Memory B cell (primary cell): ENCODE measurements at regions not wholly inside any gene's neighbourhood (a gene's known extent, or its start where the extent isn't known, plus 50 kb on each side); places are given as distances from the start of the nearest gene placed in this dataset.

Experiments used
- ATAC-seq: fragments of 150-1000 bp; cut with Tn5 transposase; 2 replicates; pipeline ENCODE4 v1.10.0; 2021; ENCODE audit warnings: low read depth, mild to moderate bottlenecking, moderate library complexity
- DNase-seq, 2 donors: peaks; one replicate each; pipeline ENCODE4 v3.0.0; 2022; ENCODE audit warnings: low spot score in 2 of 2
- H3K27ac Mint-ChIP-seq: one replicate; pipeline ENCODE4 v1.8.0; 2022; ENCODE audit warnings: mild to moderate bottlenecking, moderate library complexity, mixed read lengths
- H3K27me3 Mint-ChIP-seq: one replicate; pipeline ENCODE4 v1.8.0; 2022; ENCODE audit warnings: mixed read lengths
- H3K36me3 Mint-ChIP-seq: one replicate; pipeline ENCODE4 v1.8.0; 2022; ENCODE audit warnings: mild to moderate bottlenecking, mixed read lengths
- H3K4me1 Mint-ChIP-seq: one replicate; pipeline ENCODE4 v1.8.0; 2022; ENCODE audit warnings: mixed read lengths
- H3K4me3 Mint-ChIP-seq: one replicate; pipeline ENCODE4 v1.8.0; 2022; ENCODE audit warnings: mild to moderate bottlenecking, moderate library complexity, mixed read lengths
- H3K9me3 Mint-ChIP-seq: one replicate; pipeline ENCODE4 v1.8.0; 2022; ENCODE audit warnings: mixed read lengths

- Mint-ChIP-seq H3K27me3 (no peaks in the 10 kb centered on the region), H3K4me1 (no peaks in the 10 kb centered on the region), H3K4me3 (no peak overlapping the region), H3K9me3 (peaks cover 9% of the 10 kb centered on the region), H3K27ac (no peak overlapping the region), H3K36me3 (no peaks in the 10 kb centered on the region)
- DNase-seq: no peak
- ATAC-seq: no peak
Observed at GRCh38 chr6:23457321-23457720, 668.7 kb upstream of the NRSN1 start.

- no peak for ATAC-seq
- H3K36me3 Mint-ChIP-seq: no peaks in the 10 kb centered on the region
- H3K4me3 Mint-ChIP-seq: no peak overlapping the region
- H3K4me1 Mint-ChIP-seq: no peaks in the 10 kb centered on the region
- no peaks in the 10 kb centered on the region for H3K27me3 Mint-ChIP-seq
- H3K9me3 Mint-ChIP-seq: peaks cover 6% of the 10 kb centered on the region
- no peak for DNase-seq
- H3K27ac Mint-ChIP-seq: no peak overlapping the region
Observed at GRCh38 chr6:23465912-23466311, 660.1 kb upstream of the NRSN1 start.

GRCh38 chr6:23477586-23477985 is 648.4 kb upstream of the NRSN1 start:
- Mint-ChIP-seq H3K9me3 (peaks cover 11% of the 10 kb centered on the region), H3K36me3 (no peaks in the 10 kb centered on the region), H3K4me1 (no peaks in the 10 kb centered on the region), H3K4me3 (no peak overlapping the region), H3K27ac (no peak overlapping the region), H3K27me3 (no peaks in the 10 kb centered on the region)
- DNase-seq (no peak), ATAC-seq (no peak)

GRCh38 chr6:23478312-23478711 is 647.7 kb upstream of the NRSN1 start:
- Mint-ChIP-seq H3K4me1 (no peaks in the 10 kb centered on the region), H3K9me3 (peaks cover 12% of the 10 kb centered on the region), H3K27ac (no peak overlapping the region), H3K4me3 (no peak overlapping the region), H3K27me3 (no peaks in the 10 kb centered on the region), H3K36me3 (no peaks in the 10 kb centered on the region)
- ATAC-seq (no peak), DNase-seq (no peak)

DNA sequence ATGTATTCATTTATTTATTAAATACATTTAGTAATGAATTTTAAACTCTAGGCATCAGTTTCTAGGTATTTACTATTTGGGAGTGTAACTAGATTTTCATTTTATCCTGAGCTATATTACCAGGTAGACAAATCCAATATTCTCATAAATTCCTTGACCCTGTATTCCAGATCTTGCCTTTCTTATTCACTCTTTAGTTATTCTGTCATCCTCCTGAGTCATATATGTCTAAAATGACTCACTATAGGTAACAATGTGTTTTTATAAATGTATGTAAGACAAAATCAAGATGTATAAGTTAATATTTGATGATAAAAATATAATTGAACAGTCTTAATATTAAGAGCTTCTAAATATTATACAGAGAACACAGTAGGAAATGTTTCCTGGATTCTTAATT is 642.1 kb upstream of the NRSN1 start:
- Mint-ChIP-seq H3K9me3 (peaks cover 8% of the 10 kb centered on the region), H3K27ac (no peak overlapping the region), H3K4me3 (no peak overlapping the region), H3K36me3 (no peaks in the 10 kb centered on the region), H3K4me1 (no peaks in the 10 kb centered on the region), H3K27me3 (no peaks in the 10 kb centered on the region)
- ATAC-seq (no peak), DNase-seq (no peak)

DNA sequence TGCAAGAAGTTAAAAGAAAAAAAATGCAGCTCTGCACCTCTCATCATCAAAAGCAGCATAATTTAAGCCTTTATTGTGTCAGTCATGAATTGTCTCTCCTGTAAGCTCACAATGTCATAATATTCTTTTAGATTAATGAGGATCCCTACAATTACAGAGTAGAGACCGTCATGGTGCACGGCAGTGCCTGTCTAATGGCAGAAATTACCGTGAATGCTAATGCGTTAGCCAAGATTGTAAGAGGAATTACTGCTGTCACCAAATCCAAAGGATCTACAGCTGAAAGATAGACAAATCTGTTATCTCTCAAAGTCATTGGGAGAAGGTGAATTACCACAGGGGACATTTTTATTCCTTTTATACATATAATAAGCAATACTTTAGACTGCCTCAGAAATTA is 631.6 kb upstream of the NRSN1 start:
- Mint-ChIP-seq H3K27ac (no peak overlapping the region), H3K4me1 (no peaks in the 10 kb centered on the region), H3K4me3 (no peak overlapping the region), H3K36me3 (no peaks in the 10 kb centered on the region), H3K9me3 (peaks cover 22% of the 10 kb centered on the region), H3K27me3 (no peaks in the 10 kb centered on the region)
- no peak for ATAC-seq
- no peak for DNase-seq

- H3K4me1 Mint-ChIP-seq: no peaks in the 10 kb centered on the region
- no peaks in the 10 kb centered on the region for H3K27me3 Mint-ChIP-seq
- no peak overlapping the region for H3K27ac Mint-ChIP-seq
- no peak for DNase-seq
- peaks cover 12% of the 10 kb centered on the region for H3K9me3 Mint-ChIP-seq
- ATAC-seq: no peak
- no peak overlapping the region for H3K4me3 Mint-ChIP-seq
- H3K36me3 Mint-ChIP-seq: no peaks in the 10 kb centered on the region
Observed at GRCh38 chr6:23498013-23498412, 628.0 kb upstream of the NRSN1 start.

GRCh38 chr6:23499549-23499948 is 626.5 kb upstream of the NRSN1 start:
- no peak overlapping the region for H3K27ac Mint-ChIP-seq
- H3K36me3 Mint-ChIP-seq: no peaks in the 10 kb centered on the region
- ATAC-seq (no peak), DNase-seq (no peak)
- no peaks in the 10 kb centered on the region for H3K27me3 Mint-ChIP-seq
- H3K9me3 Mint-ChIP-seq: peaks cover 10% of the 10 kb centered on the region
- H3K4me3 Mint-ChIP-seq: no peak overlapping the region
- no peaks in the 10 kb centered on the region for H3K4me1 Mint-ChIP-seq

DNA sequence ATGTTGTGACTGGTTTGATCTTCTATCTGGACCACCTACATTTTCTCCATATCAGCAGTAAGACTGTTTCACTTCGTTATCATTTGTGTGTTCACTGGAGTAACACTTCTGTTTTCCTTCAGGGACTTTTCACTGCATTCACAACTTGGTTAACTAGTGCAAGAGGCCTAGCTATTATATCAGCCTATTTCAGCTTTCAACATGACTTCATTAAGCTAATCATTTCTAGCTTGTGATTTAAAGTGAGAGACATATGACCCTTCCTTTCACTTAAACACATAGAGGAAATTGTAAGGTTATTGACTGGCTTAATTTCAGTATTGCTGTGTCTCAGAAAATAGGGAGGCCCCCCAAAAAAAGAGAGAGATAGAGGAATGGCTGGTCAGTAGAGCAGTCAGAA is 622.8 kb upstream of the NRSN1 start:
- no peak for ATAC-seq
- Mint-ChIP-seq H3K36me3 (no peaks in the 10 kb centered on the region), H3K27me3 (no peaks in the 10 kb centered on the region), H3K4me1 (no peaks in the 10 kb centered on the region), H3K27ac (no peak overlapping the region), H3K4me3 (no peak overlapping the region), H3K9me3 (peaks cover 7% of the 10 kb centered on the region)
- no peak for DNase-seq

GRCh38 chr6:23505026-23505425 is 621.0 kb upstream of the NRSN1 start:
- ATAC-seq: no peak
- H3K9me3 Mint-ChIP-seq: peaks cover 4% of the 10 kb centered on the region
- H3K36me3 Mint-ChIP-seq: no peaks in the 10 kb centered on the region
- H3K27me3 Mint-ChIP-seq: no peaks in the 10 kb centered on the region
- no peaks in the 10 kb centered on the region for H3K4me1 Mint-ChIP-seq
- H3K4me3 Mint-ChIP-seq: no peak overlapping the region
- no peak overlapping the region for H3K27ac Mint-ChIP-seq
- no peak for DNase-seq

DNA sequence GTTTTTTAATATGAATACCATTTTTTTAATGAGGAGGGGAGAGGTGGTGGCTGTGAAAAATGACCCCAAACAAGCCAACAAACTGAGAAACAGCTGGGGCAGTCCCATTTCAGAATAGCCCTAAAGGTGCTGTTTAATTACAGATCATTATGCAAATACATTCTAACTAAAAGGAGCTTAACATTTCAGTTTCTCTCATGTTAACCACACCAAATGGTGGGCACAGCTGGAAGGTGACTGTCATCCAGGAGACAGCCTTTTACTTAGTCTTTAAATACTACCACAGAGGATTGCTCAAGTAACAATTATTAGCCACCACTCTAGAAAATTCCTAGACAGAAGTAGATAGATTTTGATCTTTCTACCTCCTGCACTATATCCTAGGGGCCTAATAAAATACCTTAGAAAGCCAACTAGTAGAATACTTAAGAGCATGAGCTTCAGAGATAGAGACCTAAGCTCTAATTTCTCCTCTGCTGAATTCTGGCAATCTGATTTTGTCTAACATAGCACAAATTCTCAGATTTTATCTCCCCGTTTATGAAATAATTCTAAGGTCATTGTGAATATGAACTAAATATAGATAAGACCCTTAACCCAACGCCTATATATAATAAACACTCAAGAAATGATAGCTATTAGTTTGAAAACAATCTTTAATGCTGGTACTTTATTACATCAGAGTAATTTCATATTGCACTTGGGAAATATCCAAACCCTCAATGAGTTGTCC is 615.1 kb upstream of the NRSN1 start:
- Mint-ChIP-seq H3K27ac (no peak overlapping the region), H3K4me1 (no peaks in the 10 kb centered on the region), H3K27me3 (no peaks in the 10 kb centered on the region), H3K36me3 (no peaks in the 10 kb centered on the region), H3K9me3 (peaks cover 2% of the 10 kb centered on the region), H3K4me3 (no peak overlapping the region)
- ATAC-seq: no peak
- DNase-seq: no peak

- no peak for ATAC-seq
- H3K4me3 Mint-ChIP-seq: no peak overlapping the region
- H3K4me1 Mint-ChIP-seq: no peaks in the 10 kb centered on the region
- H3K36me3 Mint-ChIP-seq: no peaks in the 10 kb centered on the region
- H3K27me3 Mint-ChIP-seq: no peaks in the 10 kb centered on the region
- no peak overlapping the region for H3K27ac Mint-ChIP-seq
- H3K9me3 Mint-ChIP-seq: peaks cover 3% of the 10 kb centered on the region
- no peak for DNase-seq
Observed at GRCh38 chr6:23511817-23512216, 614.2 kb upstream of the NRSN1 start.

- Mint-ChIP-seq H3K4me3 (no peak overlapping the region), H3K9me3 (peaks cover 3% of the 10 kb centered on the region), H3K36me3 (no peaks in the 10 kb centered on the region), H3K27me3 (no peaks in the 10 kb centered on the region), H3K4me1 (no peaks in the 10 kb centered on the region), H3K27ac (no peak overlapping the region)
- ATAC-seq (no peak), DNase-seq (no peak)
Observed at GRCh38 chr6:23518294-23518693, 607.7 kb upstream of the NRSN1 start.

DNA sequence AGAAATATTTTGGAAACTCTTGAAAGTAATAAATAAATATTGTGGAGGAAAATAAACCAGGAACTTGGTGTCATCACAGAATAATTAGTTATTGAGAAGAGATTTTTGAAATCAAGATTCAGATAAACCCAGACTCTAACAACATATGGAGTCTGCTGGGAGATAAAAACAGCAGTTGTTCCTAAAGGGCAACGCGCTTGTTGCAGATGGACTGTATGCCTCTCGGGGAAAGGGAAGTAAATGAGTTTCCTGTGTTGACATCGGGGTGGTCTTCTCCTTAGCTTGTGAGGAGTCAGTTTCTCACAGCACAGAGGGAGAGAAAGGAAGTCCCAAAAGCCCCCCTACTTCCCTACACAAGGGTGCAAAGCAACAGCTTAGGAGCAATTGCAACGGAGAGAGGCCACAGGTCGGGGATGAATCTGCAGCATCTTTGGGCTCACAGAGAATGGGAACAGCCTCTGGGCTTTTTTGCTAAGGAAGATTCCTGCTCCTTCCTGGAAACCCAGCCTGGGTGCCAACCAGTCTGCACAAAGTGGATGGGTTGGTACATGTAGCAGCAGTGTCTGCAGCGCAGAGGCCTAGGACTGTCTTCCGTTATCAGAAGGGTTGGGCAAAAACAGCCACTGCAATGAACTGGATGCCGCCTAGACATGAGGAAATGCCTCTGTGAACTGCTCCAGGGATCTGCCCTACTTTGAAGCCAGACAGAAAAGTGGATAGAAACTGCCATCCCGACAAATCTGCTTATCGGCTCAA is 603.0 kb upstream of the NRSN1 start:
- Mint-ChIP-seq H3K36me3 (no peaks in the 10 kb centered on the region), H3K27ac (no peak overlapping the region), H3K27me3 (no peaks in the 10 kb centered on the region), H3K4me1 (no peaks in the 10 kb centered on the region), H3K4me3 (no peak overlapping the region), H3K9me3 (peaks cover 6% of the 10 kb centered on the region)
- ATAC-seq (no peak), DNase-seq (no peak)

DNA sequence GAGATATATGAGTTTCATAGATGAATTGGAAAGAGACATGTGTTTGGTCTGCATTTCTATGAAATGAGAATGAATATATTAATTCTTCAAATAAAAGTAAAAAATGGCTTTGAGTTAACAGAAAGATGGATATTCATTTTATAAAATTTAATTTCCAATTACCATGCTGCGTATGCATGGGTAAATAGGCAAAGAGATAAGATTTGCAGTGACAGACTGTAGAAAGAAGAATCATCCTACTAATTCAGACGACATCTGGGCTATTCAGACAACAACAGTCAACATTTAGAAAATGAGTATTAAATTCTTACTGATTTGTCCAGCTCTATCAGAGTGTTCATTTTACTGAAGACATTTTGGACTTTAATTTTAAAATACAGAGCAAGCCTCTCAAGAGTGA is 602.2 kb upstream of the NRSN1 start:
- H3K27ac Mint-ChIP-seq: no peak overlapping the region
- H3K4me1 Mint-ChIP-seq: no peaks in the 10 kb centered on the region
- no peak for DNase-seq
- no peaks in the 10 kb centered on the region for H3K27me3 Mint-ChIP-seq
- no peak overlapping the region for H3K4me3 Mint-ChIP-seq
- peaks cover 7% of the 10 kb centered on the region for H3K9me3 Mint-ChIP-seq
- no peak for ATAC-seq
- no peaks in the 10 kb centered on the region for H3K36me3 Mint-ChIP-seq
